ENCODE measurements at regions not wholly inside any gene's neighbourhood (a gene's known extent, or its start where the extent isn't known, plus 50 kb on each side); places are given as distances from the start of the nearest gene placed in this dataset.

- no peak for TF ChIP-seq CTCF (conservative IDR thresholded peaks at IDR 0.05; ENCODE audit: low read length)
- no peak for TF ChIP-seq EZH2phosphoT487 (IDR thresholded peaks at IDR 0.05; ENCODE audit: borderline replicate concordance, low read depth, low read length)
These were observed 1430.0 kb downstream of the EFNB2 start for GRCh38 chr13:105105471-105105870.

Measured in OCI-LY7 (cell line).